ENCODE measurements at regions not wholly inside any gene's neighbourhood (a gene's known extent, or its start where the extent isn't known, plus 50 kb on each side); places are given as distances from the start of the nearest gene placed in this dataset.

GRCh38 chr11:50155508-50155907 is 122.8 kb downstream of the OR4C45 start:
- Histone ChIP-seq H3K27ac (no peak overlapping the region), H3K27me3 (no peaks in the 10 kb centered on the region), H3K9me3 (no peaks in the 10 kb centered on the region), H3K36me3 (no peaks in the 10 kb centered on the region), H3K4me3 (no peak overlapping the region), H3K4me1 (no peaks in the 10 kb centered on the region)
- in situ Hi-C loops (cut with MboI; ENCODE audit: low sequenced_read_pairs in 4 of 4) (no loop called here), intact Hi-C loops (cut with DNase I; ENCODE audit: low total_unique reads) (no loop called here)
- DNase-seq (no peak), ATAC-seq (no peak)
- TF ChIP-seq, protein P1, sequence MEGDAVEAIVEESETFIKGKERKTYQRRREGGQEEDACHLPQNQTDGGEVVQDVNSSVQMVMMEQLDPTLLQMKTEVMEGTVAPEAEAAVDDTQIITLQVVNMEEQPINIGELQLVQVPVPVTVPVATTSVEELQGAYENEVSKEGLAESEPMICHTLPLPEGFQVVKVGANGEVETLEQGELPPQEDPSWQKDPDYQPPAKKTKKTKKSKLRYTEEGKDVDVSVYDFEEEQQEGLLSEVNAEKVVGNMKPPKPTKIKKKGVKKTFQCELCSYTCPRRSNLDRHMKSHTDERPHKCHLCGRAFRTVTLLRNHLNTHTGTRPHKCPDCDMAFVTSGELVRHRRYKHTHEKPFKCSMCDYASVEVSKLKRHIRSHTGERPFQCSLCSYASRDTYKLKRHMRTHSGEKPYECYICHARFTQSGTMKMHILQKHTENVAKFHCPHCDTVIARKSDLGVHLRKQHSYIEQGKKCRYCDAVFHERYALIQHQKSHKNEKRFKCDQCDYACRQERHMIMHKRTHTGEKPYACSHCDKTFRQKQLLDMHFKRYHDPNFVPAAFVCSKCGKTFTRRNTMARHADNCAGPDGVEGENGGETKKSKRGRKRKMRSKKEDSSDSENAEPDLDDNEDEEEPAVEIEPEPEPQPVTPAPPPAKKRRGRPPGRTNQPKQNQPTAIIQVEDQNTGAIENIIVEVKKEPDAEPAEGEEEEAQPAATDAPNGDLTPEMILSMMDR (IDR thresholded peaks at IDR 0.05 in 4 of 5, conservative IDR thresholded peaks at IDR 0.05 in 1 of 5): no peak
- no peak for TF ChIP-seq POLR2A (IDR thresholded peaks at IDR 0.05)

- H3K27ac ChIP-seq: no peak overlapping the region
- H3K36me3 ChIP-seq: no peaks in the 10 kb centered on the region
- no peak overlapping the region for H3K4me3 ChIP-seq
- in situ Hi-C loops (cut with MboI; ENCODE audit: low sequenced_read_pairs in 4 of 4) (no loop called here), intact Hi-C loops (cut with DNase I; ENCODE audit: low total_unique reads) (no loop called here)
- no peaks in the 10 kb centered on the region for H3K27me3 ChIP-seq
- no peak for TF ChIP-seq POLR2A (IDR thresholded peaks at IDR 0.05)
- TF ChIP-seq, protein P1 (IDR thresholded peaks at IDR 0.05 in 4 of 5, conservative IDR thresholded peaks at IDR 0.05 in 1 of 5): no peak
- no peaks in the 10 kb centered on the region for H3K4me1 ChIP-seq
- no peak for DNase-seq
- no peaks in the 10 kb centered on the region for H3K9me3 ChIP-seq
- ATAC-seq: no peak
These were observed 131.4 kb downstream of the OR4C45 start for GRCh38 chr11:50164050-50164449.

- Histone ChIP-seq H3K36me3 (no peaks in the 10 kb centered on the region), H3K4me1 (no peaks in the 10 kb centered on the region), H3K27me3 (no peaks in the 10 kb centered on the region), H3K27ac (no peak overlapping the region), H3K4me3 (no peak overlapping the region), H3K9me3 (no peaks in the 10 kb centered on the region)
- in situ Hi-C loops (cut with MboI; ENCODE audit: low sequenced_read_pairs in 4 of 4): no loop called here
- DNase-seq (no peak), ATAC-seq (no peak)
- intact Hi-C loops (cut with DNase I; ENCODE audit: low total_unique reads): no loop called here
- TF ChIP-seq POLR2A (IDR thresholded peaks at IDR 0.05): no peak
- TF ChIP-seq, protein P1 (IDR thresholded peaks at IDR 0.05 in 4 of 5, conservative IDR thresholded peaks at IDR 0.05 in 1 of 5): no peak
These were observed 137.0 kb downstream of the OR4C45 start for GRCh38 chr11:50169634-50170033.

DNA sequence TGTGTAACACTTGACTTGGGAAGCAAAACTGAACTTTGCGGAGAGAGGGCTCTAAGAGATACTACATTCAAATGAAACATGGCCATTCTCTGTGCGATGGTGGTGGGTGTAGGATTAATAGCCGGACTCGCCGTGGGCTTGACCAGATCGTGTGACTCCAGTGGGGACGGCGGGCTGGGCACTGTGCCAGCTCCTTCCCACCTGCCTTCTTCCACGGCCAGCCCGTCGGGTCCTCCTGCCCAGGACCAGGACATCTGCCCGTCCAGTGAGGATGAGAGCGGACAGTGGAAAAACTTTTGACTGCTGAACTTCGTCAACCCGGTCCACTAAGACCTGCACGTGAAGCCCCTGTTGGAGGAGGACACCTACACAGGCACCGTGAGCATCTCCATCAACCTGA is 137.4 kb downstream of the OR4C45 start:
- ATAC-seq (no peak), DNase-seq (no peak)
- Histone ChIP-seq H3K4me3 (no peak overlapping the region), H3K36me3 (no peaks in the 10 kb centered on the region), H3K27me3 (no peaks in the 10 kb centered on the region), H3K9me3 (no peaks in the 10 kb centered on the region), H3K4me1 (no peaks in the 10 kb centered on the region), H3K27ac (no peak overlapping the region)
- TF ChIP-seq POLR2A (IDR thresholded peaks at IDR 0.05): no peak
- TF ChIP-seq, protein P1 (IDR thresholded peaks at IDR 0.05 in 4 of 5, conservative IDR thresholded peaks at IDR 0.05 in 1 of 5): no peak
- in situ Hi-C loops (cut with MboI; ENCODE audit: low sequenced_read_pairs in 4 of 4): no loop called here
- intact Hi-C loops (cut with DNase I; ENCODE audit: low total_unique reads): no loop called here

GRCh38 chr11:50174189-50174588 is 141.5 kb downstream of the OR4C45 start:
- no peak for ATAC-seq
- TF ChIP-seq, protein P1 (IDR thresholded peaks at IDR 0.05 in 4 of 5, conservative IDR thresholded peaks at IDR 0.05 in 1 of 5): no peak
- no peak for TF ChIP-seq POLR2A (IDR thresholded peaks at IDR 0.05)
- intact Hi-C loops (cut with DNase I; ENCODE audit: low total_unique reads): no loop called here
- no peaks in the 10 kb centered on the region for H3K36me3 ChIP-seq
- in situ Hi-C loops (cut with MboI; ENCODE audit: low sequenced_read_pairs in 4 of 4): no loop called here
- no peak for DNase-seq
- no peaks in the 10 kb centered on the region for H3K27me3 ChIP-seq
- no peak overlapping the region for H3K27ac ChIP-seq
- no peak overlapping the region for H3K4me3 ChIP-seq
- no peaks in the 10 kb centered on the region for H3K9me3 ChIP-seq
- no peaks in the 10 kb centered on the region for H3K4me1 ChIP-seq

All from gastrocnemius medialis (tissue), 4 donors.